ENCODE measurements at regions not wholly inside any gene's neighbourhood (a gene's known extent, or its start where the extent isn't known, plus 50 kb on each side); places are given as distances from the start of the nearest gene placed in this dataset.

- H3K9me3 ChIP-seq: no peaks in the 10 kb centered on the region
- Mint-ChIP-seq H3K27ac (ENCODE audit: unreplicated experiment) (no peak overlapping the region), H3K36me3 (ENCODE audit: insufficient read depth, unreplicated experiment) (no peaks in the 10 kb centered on the region), H3K27me3 (ENCODE audit: insufficient read depth, unreplicated experiment) (no peaks in the 10 kb centered on the region), H3K4me3 (ENCODE audit: unreplicated experiment) (no peak overlapping the region), H3K9me3 (ENCODE audit: unreplicated experiment) (peaks cover 23% of the 10 kb centered on the region), H3K4me1 (ENCODE audit: low read depth, unreplicated experiment) (no peaks in the 10 kb centered on the region)
- H3K4me3 ChIP-seq (ENCODE audit: low read depth, low read length): no peak overlapping the region
- intact Hi-C loops (cut with micrococcal nuclease; ENCODE audit: unreplicated experiment): no loop called here
- TF ChIP-seq CTCF (IDR thresholded peaks at IDR 0.05; ENCODE audit: insufficient read depth in 1 of 2, low read depth in 1 of 2, low read length in 1 of 2, severe bottlenecking in 1 of 2, unreplicated experiment in 1 of 2): no peak
- H3K36me3 ChIP-seq (ENCODE audit: control insufficient read depth, insufficient read depth, low read length): no peaks in the 10 kb centered on the region
- BruUV-seq (replicated peaks): no TSS peak
- H3K27me3 ChIP-seq (replicated peaks; ENCODE audit: control insufficient read depth, insufficient read depth, low read length): no peaks in the 10 kb centered on the region
- no peaks in the 10 kb centered on the region for H3K4me1 ChIP-seq
- POLR2A ChIA-PET: interaction anchor here (0.6 kb wide), 1 partner anchor 86 kb away, joined by 8 read pairs; no protein-coding TSS in a partner anchor
- no peak for DNase-seq
- CTCF ChIA-PET: interaction anchor here (0.5 kb wide), 1 partner anchor 67 kb away, joined by 7 read pairs; no protein-coding TSS in a partner anchor
Measured at GRCh38 chr4:78722320-78722719, 53.8 kb upstream of the BMP2K start.

- no peak overlapping the region for H3K4me3 Mint-ChIP-seq (ENCODE audit: unreplicated experiment)
- no peaks in the 10 kb centered on the region for H3K27me3 ChIP-seq (replicated peaks; ENCODE audit: control insufficient read depth, insufficient read depth, low read length)
- H3K4me1 Mint-ChIP-seq (ENCODE audit: low read depth, unreplicated experiment): no peaks in the 10 kb centered on the region
- BruUV-seq (replicated peaks): no TSS peak
- peaks cover 22% of the 10 kb centered on the region for H3K9me3 Mint-ChIP-seq (ENCODE audit: unreplicated experiment)
- no peaks in the 10 kb centered on the region for H3K27me3 Mint-ChIP-seq (ENCODE audit: insufficient read depth, unreplicated experiment)
- intact Hi-C loops (cut with micrococcal nuclease; ENCODE audit: unreplicated experiment): no loop called here
- H3K9me3 ChIP-seq: no peaks in the 10 kb centered on the region
- POLR2A ChIA-PET: interaction anchor here (0.6 kb wide), 1 partner anchor 86 kb away, joined by 8 read pairs; no protein-coding TSS in a partner anchor
- H3K36me3 ChIP-seq (ENCODE audit: control insufficient read depth, insufficient read depth, low read length): no peaks in the 10 kb centered on the region
- H3K4me1 ChIP-seq: no peaks in the 10 kb centered on the region
- CTCF ChIA-PET: interaction anchor here (0.5 kb wide), 1 partner anchor 68 kb away, joined by 7 read pairs; no protein-coding TSS in a partner anchor
- H3K36me3 Mint-ChIP-seq (ENCODE audit: insufficient read depth, unreplicated experiment): no peaks in the 10 kb centered on the region
- TF ChIP-seq CTCF (IDR thresholded peaks at IDR 0.05; ENCODE audit: insufficient read depth in 1 of 2, low read depth in 1 of 2, low read length in 1 of 2, severe bottlenecking in 1 of 2, unreplicated experiment in 1 of 2): no peak
- H3K27ac Mint-ChIP-seq (ENCODE audit: unreplicated experiment): no peak overlapping the region
- no peak overlapping the region for H3K4me3 ChIP-seq (ENCODE audit: low read depth, low read length)
- no peak for DNase-seq
Measured at GRCh38 chr4:78722878-78723277, 53.3 kb upstream of the BMP2K start.
